ENCODE measurements at regions not wholly inside any gene's neighbourhood (a gene's known extent, or its start where the extent isn't known, plus 50 kb on each side); places are given as distances from the start of the nearest gene placed in this dataset.
A peak's percentile ranks its signal among the peaks of the same experiment; 100 is the strongest.

DNA sequence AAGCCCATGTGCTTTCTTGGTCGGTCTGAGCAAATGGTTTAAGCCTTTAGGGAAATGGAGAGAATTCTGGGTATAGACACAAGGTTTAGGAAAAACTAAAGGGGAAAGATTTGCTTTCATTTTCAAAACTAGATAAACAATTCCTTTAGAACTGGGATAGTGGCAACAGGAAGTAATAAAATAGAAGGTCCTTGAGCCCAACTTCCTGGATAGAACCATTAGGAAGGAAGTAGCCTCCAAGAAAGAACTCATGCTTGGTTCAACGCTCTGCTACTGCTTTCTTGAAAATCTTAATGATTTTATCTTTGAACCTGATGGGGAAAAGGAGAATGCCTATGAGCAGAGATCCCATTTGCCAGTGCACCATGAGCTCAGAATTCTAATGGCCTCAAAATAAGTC, 147.0 kb upstream of the THRB start:
- DNase-seq (ENCODE audit: low read depth in 3 of 3): no peak

DNA sequence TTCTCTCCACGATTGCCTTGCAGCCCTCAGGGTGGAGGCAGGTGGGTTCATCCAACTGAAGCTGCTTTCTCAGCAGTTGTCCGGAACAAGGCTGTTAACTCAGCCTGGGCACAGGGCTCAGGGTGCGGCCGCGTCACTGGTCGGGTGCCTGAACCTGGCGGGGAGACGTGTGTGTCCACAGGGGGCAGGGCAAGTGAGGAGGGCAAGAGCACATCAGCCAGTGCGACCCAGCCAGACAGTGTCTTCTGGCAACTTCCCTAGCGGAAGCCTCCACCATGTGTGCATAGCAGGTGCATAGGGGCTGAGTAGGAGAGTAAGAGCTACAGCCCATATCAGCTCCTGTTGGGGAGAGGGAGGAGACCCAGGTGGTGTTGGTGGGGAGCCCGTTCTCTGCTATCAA, 150.4 kb upstream of the THRB start:
- no peak for DNase-seq (ENCODE audit: low read depth in 3 of 3)

DNA sequence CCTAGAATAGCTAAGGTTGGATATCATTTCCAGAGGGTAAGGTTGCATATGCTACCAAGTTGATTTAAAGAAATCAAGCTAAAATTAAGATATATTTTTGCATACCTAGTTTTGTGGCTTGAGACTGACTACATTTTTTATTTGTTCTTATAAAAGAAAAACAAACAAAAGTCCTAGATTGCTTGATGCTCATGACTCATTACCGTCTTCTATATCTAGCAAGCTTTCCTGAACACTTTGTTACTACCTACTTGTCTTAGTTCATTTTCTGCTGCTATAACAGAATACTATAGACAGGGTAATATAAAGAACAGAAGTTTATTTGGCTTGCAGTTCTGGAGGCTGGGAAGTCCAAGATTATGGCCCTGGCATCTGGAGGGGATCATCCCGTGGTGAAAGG, 152.1 kb upstream of the THRB start:
- DNase-seq (ENCODE audit: low read depth in 3 of 3): no peak

DNA sequence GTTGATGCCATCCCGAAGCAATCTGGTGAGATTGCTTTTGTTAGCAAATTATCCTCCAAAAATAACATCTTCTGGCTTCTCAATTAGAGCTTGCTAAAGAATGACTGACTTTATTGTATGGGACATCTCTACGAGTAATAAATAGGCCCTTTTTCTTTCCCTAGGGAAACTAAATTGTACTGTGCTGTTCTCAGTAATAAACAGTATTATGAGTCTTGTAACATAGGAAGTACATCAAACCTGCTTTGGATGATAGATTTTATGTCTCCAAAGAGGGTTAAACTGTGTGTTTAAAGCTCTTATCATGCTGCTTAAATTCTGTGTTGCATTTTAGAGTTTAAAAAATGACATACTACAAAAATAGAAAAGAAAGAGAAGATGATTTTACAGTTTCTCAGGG, 153.4 kb upstream of the THRB start:
- DNase-seq (ENCODE audit: low read depth in 3 of 3): no peak

DNA sequence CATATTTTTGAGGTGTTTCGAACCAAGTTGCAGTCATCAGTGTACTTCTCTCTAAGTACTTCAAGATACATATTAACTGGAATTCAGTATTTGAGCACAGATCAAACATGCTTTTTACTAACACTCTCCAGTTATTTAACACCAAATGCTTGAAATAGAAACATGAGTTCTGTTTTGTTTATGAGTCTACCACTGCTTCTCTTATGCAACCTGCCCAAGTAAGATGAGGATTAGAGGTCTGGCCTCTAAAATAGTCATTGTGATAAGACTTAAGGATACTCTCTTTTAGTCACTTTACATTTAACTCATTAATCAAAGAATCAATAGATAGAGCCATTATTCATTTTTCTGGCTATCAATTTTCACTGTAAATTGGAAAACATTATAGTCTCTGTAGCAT, 156.2 kb upstream of the THRB start:
- DNase-seq (ENCODE audit: low read depth in 3 of 3): no peak

DNA sequence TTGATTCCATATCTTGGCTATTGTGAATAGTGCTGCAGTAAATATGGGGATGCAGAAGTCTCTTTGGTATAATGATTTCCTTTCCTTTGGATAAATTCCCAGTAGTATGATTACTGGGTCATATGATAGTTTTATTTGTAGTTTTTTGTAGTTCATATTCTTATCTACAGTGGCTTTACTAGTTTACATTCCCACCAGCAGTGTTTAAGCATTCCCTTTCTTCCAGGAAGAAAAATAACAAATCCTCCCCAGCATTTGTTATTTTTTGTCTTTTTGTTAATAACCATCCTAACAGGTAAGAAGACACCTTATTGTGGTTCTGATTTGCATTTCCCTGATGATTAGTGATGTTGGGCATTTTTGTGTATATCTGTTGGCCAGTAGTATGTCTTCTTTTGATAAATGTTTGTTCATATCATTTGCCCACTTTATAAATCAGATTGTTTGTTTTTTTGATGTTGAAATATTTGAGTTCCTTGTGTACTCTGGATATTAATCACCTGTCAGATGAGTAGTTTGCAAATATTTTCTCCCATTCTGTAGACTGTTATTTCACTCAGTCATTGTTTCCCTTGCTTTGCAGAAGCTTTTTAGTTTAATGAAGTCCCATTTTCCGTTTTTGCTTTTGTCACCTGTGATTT, 163.3 kb upstream of the THRB start:
- DNase-seq (ENCODE audit: low read depth in 3 of 3): no peak

DNA sequence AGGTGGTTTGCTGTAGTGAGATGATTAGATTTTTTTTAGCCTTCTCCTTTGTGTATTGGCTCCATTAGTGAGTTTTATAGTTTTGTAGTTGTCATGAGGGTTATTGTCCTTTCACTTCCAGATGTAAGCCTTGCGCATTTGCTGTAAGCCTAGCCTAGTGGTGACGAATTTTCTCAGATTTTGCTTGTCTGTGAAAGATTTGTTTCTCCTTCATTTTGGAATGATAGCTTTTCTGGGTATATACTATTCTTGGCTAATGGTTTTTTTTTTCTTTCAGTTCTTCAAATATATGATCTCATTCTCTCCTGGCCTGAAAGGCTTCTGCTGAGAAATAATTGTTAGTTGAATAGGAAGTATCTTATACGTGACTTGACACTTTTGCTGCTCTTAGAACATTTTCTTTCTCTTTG, 166.5 kb upstream of the THRB start:
- DNase-seq (ENCODE audit: low read depth in 3 of 3): no peak

DNA sequence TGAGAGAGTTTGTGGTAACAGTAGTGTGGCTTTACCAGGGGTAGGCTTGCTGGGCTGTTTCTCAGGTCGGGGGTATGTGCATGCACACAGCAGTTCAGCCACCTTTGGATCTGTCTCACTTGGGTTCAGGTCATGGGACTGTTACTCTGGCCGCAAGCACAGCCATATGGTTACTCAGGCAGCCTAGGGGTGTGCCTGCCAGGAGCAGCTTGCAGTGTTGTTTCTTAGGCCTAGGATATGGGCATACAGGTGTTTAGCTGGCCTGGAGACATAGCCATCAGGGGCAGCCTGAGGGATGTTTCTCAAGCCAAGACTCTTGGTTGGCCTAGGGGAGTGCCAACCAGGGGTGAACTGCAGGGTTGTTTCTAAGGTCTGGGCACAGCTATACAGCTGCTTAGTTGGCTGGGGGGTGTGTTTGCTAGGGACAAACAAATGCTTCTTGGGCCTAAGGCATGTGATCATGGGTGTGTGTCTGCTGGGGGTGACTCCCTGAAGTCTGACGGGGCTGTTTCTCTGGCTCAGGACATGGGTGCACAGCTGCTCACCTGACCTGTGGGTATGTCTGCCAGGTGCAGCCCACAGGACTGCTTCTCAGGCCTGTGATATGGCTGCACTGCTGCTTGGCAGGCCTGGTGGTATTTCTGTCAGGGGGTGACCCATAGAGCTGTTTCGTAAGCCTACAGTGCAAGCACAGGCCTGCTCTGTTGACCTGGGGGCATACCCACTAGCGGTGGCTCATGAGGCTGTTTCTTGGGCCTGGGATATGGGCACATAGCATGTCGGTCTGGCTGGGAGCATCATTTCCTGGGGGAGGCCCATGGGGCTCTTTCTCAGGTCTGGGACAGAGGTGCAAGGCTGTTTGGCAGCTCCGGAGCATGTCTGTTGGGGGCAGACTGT, 168.0 kb upstream of the THRB start:
- DNase-seq (ENCODE audit: low read depth in 3 of 3): no peak

DNA sequence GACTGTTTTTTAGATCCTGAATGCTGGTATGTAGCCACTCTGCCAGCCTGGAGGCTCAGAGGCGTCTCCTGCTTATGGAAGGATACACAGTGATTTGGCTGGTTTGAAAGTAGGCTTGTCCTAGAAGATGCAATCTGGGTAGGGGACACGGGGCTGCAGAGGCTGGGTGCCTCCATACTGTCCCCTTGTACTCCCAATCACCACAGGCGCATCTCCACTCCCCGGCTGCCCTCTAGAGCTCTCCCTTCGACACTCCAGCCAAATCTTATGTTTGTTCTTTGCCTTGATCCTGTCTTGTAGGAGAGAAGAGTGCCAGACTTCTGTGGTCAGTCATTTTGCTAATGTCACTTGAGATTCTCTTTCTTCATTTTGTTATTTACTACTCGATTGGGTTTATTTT, 168.8 kb upstream of the THRB start:
- DNase-seq (ENCODE audit: low read depth in 3 of 3): no peak

DNA sequence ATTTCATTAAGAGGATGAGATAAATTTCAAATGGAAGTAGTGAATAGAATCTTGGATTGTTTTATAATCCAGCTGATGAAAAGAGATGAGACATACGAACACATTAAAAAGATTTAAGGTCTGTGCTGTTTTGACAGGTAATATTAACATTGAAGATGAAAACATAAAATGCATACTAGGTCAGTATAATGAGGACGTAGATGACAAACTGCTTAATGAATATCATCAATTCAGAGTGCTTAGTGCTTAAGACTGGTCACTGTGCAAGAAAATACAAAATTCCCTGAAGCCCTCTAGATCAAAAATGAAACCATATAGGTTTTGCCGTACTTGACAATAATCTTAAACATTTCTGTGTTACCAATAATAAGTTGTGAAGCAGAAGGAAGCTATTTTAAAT, 173.4 kb upstream of the THRB start:
- no peak for DNase-seq (ENCODE audit: low read depth in 3 of 3)

DNA sequence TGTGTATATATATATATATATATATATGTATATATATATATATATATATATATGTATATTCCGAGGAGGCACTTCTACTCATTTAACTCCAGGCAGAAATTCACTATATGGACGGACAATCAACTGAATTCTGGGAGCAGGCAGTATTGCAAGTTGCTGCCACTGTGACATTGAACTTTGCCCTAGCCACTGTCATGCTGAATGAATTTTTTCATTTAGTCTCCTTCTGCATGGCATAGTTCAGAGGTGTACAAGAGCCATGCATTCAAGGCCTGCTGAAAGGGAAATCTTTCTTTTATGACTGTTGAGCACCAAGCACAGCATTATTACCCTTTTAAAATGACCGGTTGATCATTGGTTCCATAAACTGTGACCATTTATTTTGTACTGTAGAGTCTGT, 176.2 kb upstream of the THRB start:
- no peak for DNase-seq (ENCODE audit: low read depth in 3 of 3)

DNA sequence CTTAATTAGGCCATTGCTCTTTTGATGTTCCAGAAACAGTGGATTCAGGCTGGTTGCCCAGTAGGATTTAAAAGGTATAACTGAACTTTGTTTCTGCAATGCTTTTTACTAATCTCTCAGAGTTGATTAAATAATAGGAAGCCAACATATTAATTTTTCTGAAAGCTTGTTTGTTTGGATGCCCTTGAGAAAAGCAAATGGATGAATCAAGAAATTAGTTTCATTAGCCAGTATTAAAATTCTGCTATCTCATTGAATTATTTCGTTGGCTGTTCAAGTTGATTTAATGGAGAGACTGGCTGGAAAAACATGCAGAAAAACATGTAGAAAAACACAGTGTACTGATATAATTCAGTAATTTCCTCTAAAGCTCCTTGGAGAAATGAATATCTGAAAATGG, 178.9 kb upstream of the THRB start:
- DNase-seq (ENCODE audit: low read depth in 3 of 3): no peak

DNA sequence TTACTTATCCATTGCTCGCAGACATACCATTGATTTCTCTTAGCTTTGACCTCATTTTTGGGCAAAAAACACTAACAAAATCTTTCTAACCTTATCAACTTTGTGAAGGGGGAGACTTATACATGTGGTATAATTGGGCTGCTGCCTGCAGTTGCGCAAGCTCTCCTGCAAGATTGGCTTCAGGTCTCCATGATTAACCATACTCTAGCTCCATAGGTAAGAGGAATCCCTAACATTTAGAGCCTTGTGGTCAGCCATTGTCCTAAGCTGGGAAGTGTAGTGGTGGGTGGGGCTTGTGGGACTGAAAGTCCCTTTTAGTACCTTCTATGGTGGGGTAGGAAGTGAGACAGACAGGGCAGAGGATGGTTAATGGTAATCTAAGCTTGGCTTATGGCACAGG, 179.6 kb upstream of the THRB start:
- no peak for DNase-seq (ENCODE audit: low read depth in 3 of 3)

DNA sequence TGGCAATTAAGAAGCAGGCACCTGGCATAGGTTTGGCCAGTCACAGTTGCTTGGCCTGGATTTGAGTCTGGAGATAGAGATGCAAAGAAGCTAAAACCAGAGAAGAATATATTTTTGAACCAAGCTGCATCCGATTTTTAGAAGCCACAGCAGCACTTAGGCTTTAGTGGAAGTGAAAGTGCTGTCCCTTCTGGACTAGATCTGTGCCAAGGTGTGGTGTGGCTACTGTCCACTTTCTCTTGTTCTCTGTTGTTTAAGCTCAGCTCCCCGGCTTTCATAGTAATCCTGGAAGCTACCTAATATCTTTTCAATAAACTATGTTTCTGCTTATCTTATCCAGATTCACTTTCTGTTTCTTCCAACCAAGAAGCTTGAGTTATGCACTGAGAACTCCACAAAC, 183.4 kb upstream of the THRB start:
- DNase-seq (ENCODE audit: low read depth in 3 of 3): no peak

DNA sequence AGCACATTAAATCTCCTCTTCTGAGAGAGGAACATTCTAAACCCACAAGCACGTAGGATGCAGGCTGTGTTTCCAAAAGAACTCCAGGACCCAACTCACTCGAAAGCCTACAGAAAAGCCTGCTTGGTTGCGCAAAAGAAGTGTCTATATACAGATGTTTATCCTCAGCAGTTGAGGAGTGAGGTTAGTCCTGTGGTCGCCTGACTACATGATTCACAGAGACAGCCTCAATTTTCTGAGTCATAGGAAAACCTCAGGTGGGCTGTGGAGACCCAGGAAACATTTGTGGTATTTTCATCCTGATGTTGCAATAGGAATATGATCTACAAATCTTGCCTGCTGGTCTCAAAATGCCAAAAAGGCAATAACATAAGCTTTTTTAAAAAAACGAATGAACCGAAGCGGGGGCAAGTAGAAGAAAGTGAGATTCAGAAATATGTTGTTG, 183.8 kb upstream of the THRB start:
- no peak for DNase-seq (ENCODE audit: low read depth in 3 of 3)

DNA sequence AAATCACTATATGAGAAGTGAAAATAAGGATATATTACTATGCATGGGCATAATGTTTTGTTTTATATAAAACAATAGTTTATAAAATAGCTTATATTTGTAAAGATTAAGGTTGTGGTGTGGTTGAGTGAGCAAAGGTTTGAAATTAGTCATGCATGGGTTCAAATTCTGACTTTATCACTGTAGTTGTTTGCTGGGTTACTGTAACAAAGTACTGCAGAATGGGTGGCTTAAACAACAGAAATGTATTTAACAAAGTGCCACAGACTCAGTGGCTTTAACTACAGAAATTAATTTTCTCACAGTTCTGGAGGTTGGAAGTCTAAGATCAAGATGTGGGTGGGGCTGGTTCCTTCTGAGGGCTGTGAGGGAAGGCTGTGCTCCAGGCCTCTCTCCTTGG, 184.8 kb upstream of the THRB start:
- no peak for DNase-seq (ENCODE audit: low read depth in 3 of 3)

DNA sequence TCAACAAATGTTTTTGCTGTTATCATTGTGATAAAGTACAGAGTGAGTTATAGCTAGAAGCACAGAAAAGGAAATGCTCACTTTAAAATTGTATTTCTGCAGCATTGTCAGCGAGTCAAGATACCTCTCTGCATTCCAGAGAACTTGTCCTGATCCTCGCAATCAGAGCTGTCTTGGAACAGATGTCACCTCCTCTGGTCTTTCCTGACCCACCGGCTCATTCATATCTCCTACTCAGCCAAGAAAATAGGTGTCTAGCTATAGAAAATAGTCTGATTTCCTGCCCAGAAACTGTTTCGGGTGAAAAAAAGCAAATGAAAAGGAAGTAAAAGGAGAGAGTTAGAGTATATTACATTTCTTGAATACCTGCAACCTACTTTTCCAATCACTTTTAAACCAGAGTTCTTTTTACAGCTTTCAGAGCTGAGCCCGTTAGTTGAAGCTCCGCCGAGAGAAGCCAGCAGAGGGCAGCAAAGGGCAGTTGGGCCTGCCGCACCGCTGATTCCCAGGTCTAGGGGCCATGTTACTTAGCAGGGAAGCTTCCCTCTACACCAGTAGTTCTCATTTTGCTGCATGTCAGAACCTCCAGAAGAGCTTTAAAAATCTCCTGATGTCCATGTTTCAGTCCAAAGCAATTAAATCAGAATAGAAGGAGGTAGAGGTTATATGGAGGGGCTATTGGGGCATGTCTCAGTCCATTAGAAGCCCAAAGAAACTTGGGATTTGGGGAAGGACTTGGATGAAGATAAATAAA, 185.7 kb upstream of the THRB start:
- DNase-seq (ENCODE audit: low read depth in 3 of 3): peak in 2 of 3 donors; percentile 35 to 42

DNA sequence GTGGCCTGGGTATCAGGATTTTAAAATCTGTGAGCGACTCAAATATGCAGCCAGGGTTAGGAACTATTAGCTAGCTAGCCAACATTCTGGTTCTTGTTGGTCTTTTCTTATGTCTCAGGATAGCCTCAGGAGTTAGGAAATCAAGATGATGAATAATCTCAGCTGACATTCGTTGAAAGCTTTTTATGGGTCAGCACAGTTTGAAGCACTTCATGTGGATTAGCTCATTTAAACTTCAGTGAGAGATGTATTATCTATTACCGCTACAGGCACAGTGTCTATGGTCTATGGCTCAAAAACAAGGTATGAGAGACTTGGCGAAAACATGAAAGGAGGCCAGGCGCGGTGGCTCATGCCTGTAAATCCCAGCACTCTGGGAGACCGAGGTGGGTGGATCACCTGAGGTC, 187.5 kb upstream of the THRB start:
- DNase-seq (ENCODE audit: low read depth in 3 of 3): no peak

DNA sequence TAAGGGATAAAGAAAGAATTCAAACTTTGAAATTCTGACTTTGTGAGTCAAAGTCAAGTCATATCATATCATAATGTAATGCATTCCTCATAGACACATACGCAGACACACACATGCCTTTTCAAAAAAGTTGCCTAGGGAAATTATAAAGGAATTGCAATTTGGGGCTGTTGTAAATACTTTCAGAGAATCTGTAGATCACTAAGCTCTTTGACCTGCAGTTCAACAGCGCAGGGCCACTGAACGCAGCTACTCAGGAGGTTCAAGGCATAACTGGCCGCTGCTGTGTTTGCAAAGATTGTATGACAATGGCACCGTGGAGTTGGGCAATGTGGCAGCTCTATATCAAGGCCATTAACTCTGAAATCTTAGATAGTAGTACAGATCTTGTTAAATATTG, 188.4 kb upstream of the THRB start:
- DNase-seq (ENCODE audit: low read depth in 3 of 3): no peak

DNA sequence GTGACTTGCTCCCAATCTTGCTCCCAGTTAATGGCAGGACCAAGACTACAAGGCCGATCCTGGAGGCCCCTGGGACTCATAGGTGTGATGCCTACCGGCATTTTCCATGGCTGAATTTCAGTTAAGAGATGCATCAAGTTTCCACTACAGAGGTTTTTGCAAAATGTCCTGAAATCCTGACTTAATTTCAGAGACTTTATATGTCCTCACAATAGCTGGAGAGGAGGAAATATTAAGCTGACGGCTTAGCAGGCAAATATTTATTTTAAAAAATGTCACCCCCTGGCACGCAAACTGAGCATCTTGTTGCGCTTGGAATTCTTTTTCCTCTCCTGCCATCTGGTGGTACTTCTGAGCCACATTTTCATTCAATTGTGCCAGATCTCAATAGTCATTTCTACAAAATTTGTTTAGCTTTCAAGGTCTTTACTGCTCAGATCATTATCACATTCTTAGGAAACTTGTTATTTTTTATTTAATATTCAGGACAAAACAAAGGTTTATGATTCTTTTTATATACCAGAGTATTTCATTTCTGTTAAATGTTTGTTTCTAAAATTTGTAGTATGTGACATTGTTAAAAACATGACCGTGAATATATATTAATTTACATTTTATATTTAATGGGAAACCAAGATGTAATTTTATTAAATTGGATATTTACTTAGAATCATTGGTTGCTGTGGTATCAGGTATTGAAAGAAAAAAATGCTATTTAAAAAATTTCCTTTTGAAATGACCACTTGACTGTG, 189.2 kb upstream of the THRB start:
- DNase-seq (ENCODE audit: low read depth in 3 of 3): no peak

DNA sequence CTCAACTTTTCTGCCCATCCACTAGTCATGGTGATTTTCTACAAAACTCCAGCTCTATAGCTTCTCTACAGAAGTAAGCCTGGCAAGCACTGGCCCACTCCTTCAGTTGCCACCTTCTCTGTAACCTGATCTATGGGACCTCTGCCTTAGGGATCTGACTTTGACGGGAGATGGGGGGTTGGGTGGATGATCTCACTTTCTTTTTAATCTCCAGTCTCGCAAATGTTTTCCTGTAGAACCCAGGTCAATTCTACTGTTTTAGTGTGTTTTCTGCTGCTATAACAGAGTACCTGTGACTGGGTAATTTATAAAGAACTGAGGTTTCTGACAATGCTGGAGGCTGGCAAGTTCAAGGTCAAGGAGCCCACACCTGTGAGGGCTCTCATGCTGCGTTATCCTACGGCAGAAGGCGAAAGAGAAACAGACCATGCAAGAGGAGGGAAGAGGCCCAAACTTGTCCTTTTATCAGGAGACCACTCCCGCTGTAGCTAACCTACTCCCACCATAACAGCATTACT, 189.9 kb upstream of the THRB start:
- no peak for DNase-seq (ENCODE audit: low read depth in 3 of 3)

DNA sequence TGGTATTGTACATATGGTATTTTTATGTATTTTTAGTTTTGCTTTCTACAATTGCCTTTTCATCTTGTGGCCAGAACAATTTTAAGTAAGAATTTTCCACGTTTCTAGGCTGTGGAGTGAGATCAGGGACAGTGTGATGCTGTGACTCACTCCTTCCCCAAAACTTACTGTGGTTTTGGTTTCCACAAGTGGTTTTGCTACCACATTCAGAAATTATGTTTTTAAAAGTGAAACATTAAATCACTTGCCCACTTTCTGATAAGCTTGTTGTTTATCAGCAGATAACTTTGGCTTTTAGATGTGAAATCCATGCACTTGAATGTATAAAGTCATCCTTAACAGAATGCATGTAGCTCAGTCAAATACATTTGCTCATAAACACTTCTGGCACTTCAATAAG, 192.2 kb upstream of the THRB start:
- no peak for DNase-seq (ENCODE audit: low read depth in 3 of 3)

All from stimulated activated CD4-positive, alpha-beta T cell treated with anti-CD3 and anti-CD28 coated beads, TNF-alpha, amount 100 ng/mL, for 48 hours (primary cell).